ENCODE measurements at regions not wholly inside any gene's neighbourhood (a gene's known extent, or its start where the extent isn't known, plus 50 kb on each side); places are given as distances from the start of the nearest gene placed in this dataset.

DNA sequence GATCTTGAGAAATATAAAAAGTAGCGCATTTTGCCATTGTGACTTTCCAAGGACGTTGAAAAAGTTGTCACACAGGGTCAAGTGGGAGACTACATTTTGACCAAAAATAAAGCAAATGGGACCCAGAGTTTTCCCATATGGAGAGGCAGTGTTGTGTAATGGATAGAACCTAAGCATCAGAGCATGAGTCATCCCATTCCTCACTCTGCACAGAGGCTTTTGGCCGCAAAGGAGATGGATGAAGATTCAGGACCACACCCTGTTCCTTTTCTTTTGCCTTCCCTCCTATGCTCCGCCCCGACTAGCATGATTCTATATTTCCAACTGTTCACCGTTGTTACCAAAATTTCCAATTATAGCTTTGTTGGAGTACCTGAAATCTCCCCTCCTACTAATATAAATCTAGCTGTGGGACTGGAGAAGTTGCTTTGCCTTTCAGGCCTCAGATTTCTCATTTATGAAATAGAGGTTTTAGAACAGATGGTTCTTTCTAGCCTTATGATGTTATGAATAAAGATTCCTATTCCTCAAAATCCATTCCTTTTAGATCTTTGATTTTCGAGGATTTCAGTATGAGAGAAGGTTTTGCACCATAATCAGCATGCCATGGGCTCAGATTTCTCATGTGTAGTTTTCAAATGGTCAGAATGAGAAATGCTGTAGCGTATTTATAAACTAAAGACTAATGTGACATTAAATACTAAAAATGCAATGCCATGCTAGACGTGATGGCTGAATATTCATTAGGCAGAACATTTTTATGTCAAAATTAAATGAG lies 921.9 kb upstream of the TENM4 start:
- TF ChIP-seq POLR2AphosphoS5 (IDR thresholded peaks at IDR 0.05; ENCODE audit: low read depth, low read length) (no peak), TCF7L2 (IDR thresholded peaks at IDR 0.05; ENCODE audit: low read depth, low read length) (no peak), SIN3A (IDR thresholded peaks at IDR 0.05; ENCODE audit: borderline replicate concordance, insufficient read depth, low read depth, low read length) (no peak)
- TF ChIP-seq, protein P1, sequence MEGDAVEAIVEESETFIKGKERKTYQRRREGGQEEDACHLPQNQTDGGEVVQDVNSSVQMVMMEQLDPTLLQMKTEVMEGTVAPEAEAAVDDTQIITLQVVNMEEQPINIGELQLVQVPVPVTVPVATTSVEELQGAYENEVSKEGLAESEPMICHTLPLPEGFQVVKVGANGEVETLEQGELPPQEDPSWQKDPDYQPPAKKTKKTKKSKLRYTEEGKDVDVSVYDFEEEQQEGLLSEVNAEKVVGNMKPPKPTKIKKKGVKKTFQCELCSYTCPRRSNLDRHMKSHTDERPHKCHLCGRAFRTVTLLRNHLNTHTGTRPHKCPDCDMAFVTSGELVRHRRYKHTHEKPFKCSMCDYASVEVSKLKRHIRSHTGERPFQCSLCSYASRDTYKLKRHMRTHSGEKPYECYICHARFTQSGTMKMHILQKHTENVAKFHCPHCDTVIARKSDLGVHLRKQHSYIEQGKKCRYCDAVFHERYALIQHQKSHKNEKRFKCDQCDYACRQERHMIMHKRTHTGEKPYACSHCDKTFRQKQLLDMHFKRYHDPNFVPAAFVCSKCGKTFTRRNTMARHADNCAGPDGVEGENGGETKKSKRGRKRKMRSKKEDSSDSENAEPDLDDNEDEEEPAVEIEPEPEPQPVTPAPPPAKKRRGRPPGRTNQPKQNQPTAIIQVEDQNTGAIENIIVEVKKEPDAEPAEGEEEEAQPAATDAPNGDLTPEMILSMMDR (IDR thresholded peaks at IDR 0.05): no peak
- TF ChIP-seq, protein P2, sequence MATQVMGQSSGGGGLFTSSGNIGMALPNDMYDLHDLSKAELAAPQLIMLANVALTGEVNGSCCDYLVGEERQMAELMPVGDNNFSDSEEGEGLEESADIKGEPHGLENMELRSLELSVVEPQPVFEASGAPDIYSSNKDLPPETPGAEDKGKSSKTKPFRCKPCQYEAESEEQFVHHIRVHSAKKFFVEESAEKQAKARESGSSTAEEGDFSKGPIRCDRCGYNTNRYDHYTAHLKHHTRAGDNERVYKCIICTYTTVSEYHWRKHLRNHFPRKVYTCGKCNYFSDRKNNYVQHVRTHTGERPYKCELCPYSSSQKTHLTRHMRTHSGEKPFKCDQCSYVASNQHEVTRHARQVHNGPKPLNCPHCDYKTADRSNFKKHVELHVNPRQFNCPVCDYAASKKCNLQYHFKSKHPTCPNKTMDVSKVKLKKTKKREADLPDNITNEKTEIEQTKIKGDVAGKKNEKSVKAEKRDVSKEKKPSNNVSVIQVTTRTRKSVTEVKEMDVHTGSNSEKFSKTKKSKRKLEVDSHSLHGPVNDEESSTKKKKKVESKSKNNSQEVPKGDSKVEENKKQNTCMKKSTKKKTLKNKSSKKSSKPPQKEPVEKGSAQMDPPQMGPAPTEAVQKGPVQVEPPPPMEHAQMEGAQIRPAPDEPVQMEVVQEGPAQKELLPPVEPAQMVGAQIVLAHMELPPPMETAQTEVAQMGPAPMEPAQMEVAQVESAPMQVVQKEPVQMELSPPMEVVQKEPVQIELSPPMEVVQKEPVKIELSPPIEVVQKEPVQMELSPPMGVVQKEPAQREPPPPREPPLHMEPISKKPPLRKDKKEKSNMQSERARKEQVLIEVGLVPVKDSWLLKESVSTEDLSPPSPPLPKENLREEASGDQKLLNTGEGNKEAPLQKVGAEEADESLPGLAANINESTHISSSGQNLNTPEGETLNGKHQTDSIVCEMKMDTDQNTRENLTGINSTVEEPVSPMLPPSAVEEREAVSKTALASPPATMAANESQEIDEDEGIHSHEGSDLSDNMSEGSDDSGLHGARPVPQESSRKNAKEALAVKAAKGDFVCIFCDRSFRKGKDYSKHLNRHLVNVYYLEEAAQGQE (IDR thresholded peaks at IDR 0.05; ENCODE audit: insufficient read depth in 1 of 2, low read depth in 2 of 2, low read length in 1 of 2): no peak

All from Panc1 (cell line).